GM21423 (cell line): ENCODE measurements at regions not wholly inside any gene's neighbourhood (a gene's known extent, or its start where the extent isn't known, plus 50 kb on each side); places are given as distances from the start of the nearest gene placed in this dataset.

Source experiments
- ATAC-seq: cut with Tn5 transposase; IDR thresholded peaks from one replicate; pipeline ENCODE4 v1.9.1; 2021; ENCODE audit warnings: mild to moderate bottlenecking, moderate library complexity; ENCODE audit not compliant: unreplicated experiment

DNA sequence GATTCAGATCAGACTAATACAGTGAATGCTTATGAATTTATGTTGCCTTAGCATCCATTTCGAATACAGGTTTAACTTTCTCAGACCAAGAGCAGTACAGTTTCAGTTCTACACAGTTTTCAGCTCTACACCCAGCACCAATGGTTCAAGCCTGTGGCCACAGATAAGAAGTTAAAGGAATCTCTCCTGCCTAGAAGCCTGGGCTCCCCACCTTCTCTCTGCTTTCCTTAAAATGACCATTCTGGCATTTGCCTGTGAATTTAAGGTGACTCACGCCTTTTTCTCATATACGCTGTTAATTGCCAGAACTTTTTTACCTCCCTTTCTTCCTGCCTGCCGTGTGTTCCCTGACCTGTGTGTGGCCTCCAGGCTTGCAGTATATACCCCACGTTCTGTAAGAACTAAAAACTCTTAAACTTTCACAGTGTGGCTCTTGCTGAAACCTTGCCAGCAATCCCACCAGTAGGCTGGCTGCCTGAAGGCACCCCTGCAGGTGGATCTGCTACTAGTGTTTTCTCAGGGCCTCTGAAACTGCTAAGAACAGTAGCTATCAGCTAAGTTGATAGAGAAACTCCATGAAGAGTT lies 692.8 kb upstream of the CDH18 start:
- no peak for ATAC-seq

DNA sequence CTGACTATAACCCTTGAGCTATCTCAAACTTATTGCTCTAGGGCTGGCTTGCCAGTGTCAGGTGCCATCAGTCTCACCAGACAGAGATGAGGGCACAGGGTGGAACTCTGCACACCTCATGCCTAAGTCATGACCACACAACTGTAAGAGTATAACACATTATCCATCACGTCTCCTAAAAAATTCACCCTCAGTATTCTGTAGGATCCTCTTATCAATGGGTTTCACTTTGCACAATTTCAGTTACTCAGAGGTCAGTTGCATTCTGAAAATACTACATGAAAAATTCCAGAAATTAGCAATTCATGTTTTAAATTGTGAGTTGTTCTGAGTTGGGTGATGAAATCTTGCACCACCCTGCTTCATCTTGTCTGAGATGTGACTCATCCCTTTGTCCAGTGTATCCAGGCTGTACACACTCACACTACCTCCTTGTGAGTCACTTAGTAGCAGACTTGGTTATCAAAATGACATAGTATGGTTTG lies 690.9 kb upstream of the CDH18 start:
- no peak for ATAC-seq

DNA sequence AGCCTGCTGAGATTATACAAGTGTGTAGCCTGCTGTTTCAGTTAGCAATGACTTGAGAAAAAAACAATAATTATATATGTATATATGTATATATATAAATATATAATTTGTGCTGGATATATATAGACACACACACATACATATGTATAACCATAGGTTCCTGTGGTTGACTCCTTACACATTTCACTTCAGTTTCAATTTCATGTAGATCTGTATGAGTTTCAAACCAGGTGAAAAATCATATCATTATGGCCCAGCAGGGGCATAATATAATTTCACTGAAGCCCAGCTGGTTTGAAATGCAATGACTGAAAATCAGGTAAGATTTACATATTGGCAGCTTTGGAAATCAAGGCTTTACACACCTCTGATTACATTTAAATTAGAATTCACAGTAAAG lies 690.4 kb upstream of the CDH18 start:
- no peak for ATAC-seq

DNA sequence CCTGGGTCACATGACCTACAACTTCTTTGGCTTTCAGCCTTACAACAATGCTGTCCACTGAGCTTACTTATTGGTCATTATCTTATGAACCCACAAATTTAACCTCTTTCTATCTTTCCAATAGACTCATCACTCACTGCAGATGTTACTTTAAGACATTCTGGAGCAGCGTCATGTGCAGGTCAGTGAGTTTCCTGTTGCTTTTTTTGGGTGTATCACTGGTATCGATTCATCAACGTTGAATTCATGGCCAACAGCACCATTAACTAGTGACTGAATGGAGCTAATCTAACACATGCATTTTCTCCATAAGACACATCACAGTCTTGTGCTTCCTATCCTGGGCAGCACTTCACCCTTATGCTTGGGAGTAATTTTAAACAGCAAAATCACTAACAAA lies 672.6 kb upstream of the CDH18 start:
- no peak for ATAC-seq

DNA sequence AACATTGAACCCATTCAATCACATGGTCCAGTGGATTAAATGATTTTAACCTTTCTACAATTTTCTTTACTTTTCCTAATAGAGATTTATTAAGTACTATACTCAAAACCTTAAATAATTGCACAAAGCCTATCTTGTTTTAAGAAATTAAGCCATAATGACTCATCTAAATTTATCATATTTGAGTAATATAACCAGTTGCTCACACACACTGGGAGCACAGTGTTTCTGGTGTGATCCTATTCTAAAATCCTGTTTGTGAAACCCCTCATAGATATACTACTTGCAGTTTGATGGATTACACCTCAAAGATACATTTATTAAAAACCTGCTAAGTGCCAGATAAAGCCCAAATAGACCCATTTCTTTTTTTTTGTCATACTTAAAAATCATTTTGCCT lies 668.3 kb upstream of the CDH18 start:
- no peak for ATAC-seq

DNA sequence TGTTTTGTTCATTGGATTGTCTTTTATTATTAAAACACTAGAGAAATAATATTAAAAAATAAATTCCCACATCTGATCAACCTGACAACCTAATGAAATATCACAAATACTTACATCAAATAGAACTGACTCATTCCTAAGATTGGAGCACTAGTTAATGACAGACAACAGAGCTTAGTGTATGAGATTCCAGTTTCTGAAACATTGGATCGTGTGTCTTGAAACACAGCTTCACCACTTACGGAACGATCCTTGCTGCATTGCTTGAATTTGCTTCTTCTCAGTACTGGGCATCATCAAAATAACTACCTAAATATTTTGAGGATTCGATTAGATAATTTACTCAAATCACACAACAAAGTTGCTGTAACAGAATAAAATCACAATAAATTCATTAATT lies 667.2 kb upstream of the CDH18 start:
- ATAC-seq: no peak

- ATAC-seq: no peak
These were observed 666.7 kb upstream of the CDH18 start for GRCh38 chr5:20654746-20655145.

- no peak for ATAC-seq
These were observed 666.0 kb upstream of the CDH18 start for GRCh38 chr5:20654033-20654432.

GRCh38 chr5:20649966-20650365 lies 662.0 kb upstream of the CDH18 start:
- no peak for ATAC-seq

DNA sequence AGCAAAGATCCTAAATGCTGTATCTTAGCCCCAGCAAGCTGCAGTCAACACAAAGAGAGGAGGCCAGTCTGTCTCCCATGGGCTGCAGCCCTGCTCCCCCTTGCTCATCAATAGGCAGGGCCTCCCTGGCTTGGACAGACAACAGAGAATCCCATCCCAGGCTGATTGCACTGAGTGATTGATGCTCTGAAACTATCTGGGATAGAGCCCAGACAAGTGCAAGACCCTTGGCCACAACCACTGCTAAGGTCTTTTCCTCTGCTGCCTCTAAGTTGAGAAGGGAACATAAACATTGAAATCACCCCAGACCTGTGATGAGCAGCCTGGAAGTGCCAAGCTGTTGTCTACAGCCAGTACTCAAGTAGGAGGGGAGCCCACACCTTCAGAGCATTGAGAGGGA lies 661.0 kb upstream of the CDH18 start:
- ATAC-seq: no peak

- no peak for ATAC-seq
These were observed 648.7 kb upstream of the CDH18 start for GRCh38 chr5:20636686-20637085.

DNA sequence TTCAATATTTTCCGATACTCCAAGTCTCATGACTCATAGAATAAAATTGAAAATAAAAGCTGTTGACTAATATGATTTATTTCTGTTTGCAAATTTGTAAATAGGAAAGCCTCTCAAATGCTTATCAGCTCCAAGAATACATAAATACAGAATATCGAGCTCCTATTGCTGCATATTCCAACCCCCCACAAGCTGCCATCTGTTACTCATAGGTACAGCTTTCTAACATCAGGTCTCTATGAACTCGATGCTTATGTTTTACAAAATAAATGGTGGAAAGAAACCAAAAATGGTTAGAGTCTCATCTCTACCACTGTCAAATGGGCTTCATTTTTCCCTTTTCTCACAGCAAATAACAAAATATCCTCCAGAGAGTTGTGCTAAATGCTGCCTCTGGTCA lies 631.6 kb upstream of the CDH18 start:
- no peak for ATAC-seq

DNA sequence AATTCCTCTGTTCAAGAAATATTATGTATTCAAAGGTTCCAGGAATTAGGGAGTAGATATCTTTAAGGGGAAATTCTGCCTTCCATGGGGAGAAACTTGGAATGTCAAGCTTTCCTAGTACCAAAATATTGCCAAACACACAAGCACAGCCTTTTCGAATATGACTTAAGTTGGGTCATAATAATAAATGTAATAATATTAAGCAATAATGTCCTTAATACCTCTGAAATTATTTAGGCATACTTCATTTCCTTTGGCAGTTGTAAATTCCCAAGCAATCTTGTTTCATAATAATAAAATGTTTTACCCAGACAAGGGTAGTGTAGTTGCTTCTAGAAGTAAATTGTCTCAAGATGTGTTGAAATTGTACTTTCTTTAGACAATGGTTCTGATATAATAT lies 630.3 kb upstream of the CDH18 start:
- no peak for ATAC-seq

- ATAC-seq: no peak
These were observed 629.8 kb upstream of the CDH18 start for GRCh38 chr5:20617841-20618240.

- ATAC-seq: no peak
These were observed 628.0 kb upstream of the CDH18 start for GRCh38 chr5:20615888-20616563.

GRCh38 chr5:20611620-20612019 lies 623.6 kb upstream of the CDH18 start:
- ATAC-seq: no peak

DNA sequence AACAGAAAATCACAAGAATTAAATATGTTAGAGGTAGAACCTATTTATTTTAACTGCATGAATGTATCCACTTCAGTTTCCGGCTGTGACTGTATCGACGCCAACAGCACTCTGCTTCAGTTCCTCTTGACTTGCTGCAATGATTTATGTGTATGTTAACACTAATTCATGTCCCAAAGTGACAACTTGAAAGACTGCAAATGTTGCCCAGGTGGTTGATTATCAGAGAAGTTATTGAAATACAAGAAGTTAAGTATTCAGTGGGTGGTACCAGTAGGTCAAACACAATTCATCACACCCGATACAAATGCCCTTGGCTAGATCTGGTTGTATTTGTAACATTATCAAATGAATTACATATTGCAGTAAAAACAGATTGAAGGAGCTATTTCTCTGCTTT lies 622.7 kb upstream of the CDH18 start:
- ATAC-seq: no peak

GRCh38 chr5:20609126-20609525 lies 621.1 kb upstream of the CDH18 start:
- ATAC-seq: no peak

GRCh38 chr5:20608567-20608966 lies 620.6 kb upstream of the CDH18 start:
- ATAC-seq: no peak

GRCh38 chr5:20605732-20606525 lies 617.9 kb upstream of the CDH18 start:
- ATAC-seq: no peak

GRCh38 chr5:20604992-20605391 lies 617.0 kb upstream of the CDH18 start:
- ATAC-seq: no peak

DNA sequence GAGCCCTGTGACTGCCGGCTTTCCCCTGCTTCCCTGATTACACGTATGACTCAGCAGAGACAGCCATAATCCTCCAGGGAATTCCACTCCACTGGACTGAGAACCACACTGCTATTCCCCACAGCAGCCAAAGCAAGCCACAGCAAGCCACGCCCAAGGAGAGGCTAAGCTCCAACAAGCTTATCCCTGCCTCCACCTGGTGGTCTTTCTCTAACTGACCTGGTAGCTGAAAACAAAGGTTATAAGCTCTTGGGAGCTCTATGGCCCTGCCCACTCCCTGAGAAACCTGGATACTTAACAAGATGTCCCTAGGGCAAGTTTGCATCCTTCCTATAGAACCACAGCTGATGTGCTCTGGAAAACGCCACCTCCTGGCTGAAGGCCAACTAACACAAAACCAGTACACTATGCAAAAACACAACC lies 613.7 kb upstream of the CDH18 start:
- no peak for ATAC-seq
